Naive thymus-derived CD4-positive, alpha-beta T cell (primary cell): ENCODE measurements at regions not wholly inside any gene's neighbourhood (a gene's known extent, or its start where the extent isn't known, plus 50 kb on each side); places are given as distances from the start of the nearest gene placed in this dataset.

Experiments
- ATAC-seq: fragments of 150-1000 bp; cut with Tn5 transposase; 2 replicates; pipeline ENCODE4 v1.10.0; 2021; ENCODE audit warnings: mild to moderate bottlenecking, moderate library complexity
- CTCF ChIA-PET: fragments of 350-600 bp; sonication (Branson Sonifier 250); formaldehyde crosslinking; loops from one replicate; lab custom pipeline; 2021; ENCODE audit warnings: antibody characterized with exemption; lab: Charles Lee
- POLR2A ChIA-PET: fragments of 350-600 bp; sonication (Branson Sonifier 250); formaldehyde crosslinking; loops from one replicate; lab custom pipeline; 2021; ENCODE audit warnings: antibody characterized with exemption, inconsistent platforms; lab: Charles Lee
- DNase-seq, 9 donors: peaks; one replicate each; pipeline versions ENCODE4 v3.0.0 to v3.0.0-alpha.2; 2020 to 2022; ENCODE audit warnings: mixed read lengths in 1 of 9
- H3K27ac ChIP-seq: one replicate; pipeline ENCODE4 v1.7.0; 2013; ENCODE audit warnings: mild to moderate bottlenecking, low read depth, low read length, moderate library complexity
- H3K27me3 ChIP-seq, 2 donors: one replicate each; pipeline ENCODE4 v1.7.0; 2013; ENCODE audit warnings: low read length in 2 of 2, mild to moderate bottlenecking in 2 of 2, moderate library complexity in 2 of 2; ENCODE audit not compliant: control insufficient read depth in 2 of 2, insufficient read depth in 2 of 2
- H3K36me3 ChIP-seq, 3 experiments: 1 replicate in 2 of 3; 2 replicates in 1 of 3; pipeline ENCODE4 v1.7.0; 2013; ENCODE audit warnings: low read length in 3 of 3, mild to moderate bottlenecking in 3 of 3, moderate library complexity in 1 of 3; ENCODE audit not compliant: insufficient read depth in 3 of 3, control insufficient read depth in 2 of 3
- H3K4me1 ChIP-seq, 2 donors: one replicate each; pipeline ENCODE4 v1.7.0; 2013; ENCODE audit warnings: low read length in 2 of 2, mild to moderate bottlenecking in 2 of 2, moderate library complexity in 1 of 2; ENCODE audit not compliant: control insufficient read depth in 2 of 2, insufficient read depth in 2 of 2
- H3K4me3 ChIP-seq: 2 replicates; pipeline ENCODE4 v1.7.0; 2013; ENCODE audit warnings: mild to moderate bottlenecking, low read length
- H3K9me3 ChIP-seq, 3 experiments: 1 replicate in 2 of 3; 2 replicates in 1 of 3; pipeline ENCODE4 v1.7.0; 2013; ENCODE audit warnings: low read length in 3 of 3; ENCODE audit not compliant: control insufficient read depth in 2 of 3
- H3K27ac Mint-ChIP-seq, 9 donors: one replicate each; pipeline ENCODE4 v1.8.0; 2020 to 2022; ENCODE audit warnings: mixed read lengths in 9 of 9, mild to moderate bottlenecking in 8 of 9, moderate library complexity in 5 of 9, inconsistent platforms in 2 of 9
- H3K27me3 Mint-ChIP-seq, 5 donors: one replicate each; pipeline ENCODE4 v1.8.0; 2021 to 2022; ENCODE audit warnings: mixed read lengths in 5 of 5, mild to moderate bottlenecking in 1 of 5
- H3K36me3 Mint-ChIP-seq, 5 donors: one replicate each; pipeline ENCODE4 v1.8.0; 2020 to 2022; ENCODE audit warnings: mixed read lengths in 5 of 5, mild to moderate bottlenecking in 3 of 5, inconsistent platforms in 1 of 5
- H3K4me1 Mint-ChIP-seq, 7 donors: one replicate each; pipeline ENCODE4 v1.8.0; 2020 to 2022; ENCODE audit warnings: mixed read lengths in 7 of 7, mild to moderate bottlenecking in 3 of 7, inconsistent platforms in 1 of 7
- H3K4me3 Mint-ChIP-seq, 10 donors: one replicate each; pipeline ENCODE4 v1.8.0; 2020 to 2022; ENCODE audit warnings: mild to moderate bottlenecking in 10 of 10, mixed read lengths in 10 of 10, moderate library complexity in 6 of 10, inconsistent platforms in 2 of 10
- H3K9me3 Mint-ChIP-seq, 11 donors: one replicate each; pipeline ENCODE4 v1.8.0; 2020 to 2022; ENCODE audit warnings: mixed read lengths in 11 of 11, mild to moderate bottlenecking in 4 of 11, inconsistent platforms in 1 of 11, moderate library complexity in 1 of 11
- intact Hi-C, 2 donors: fragments of 100-400 bp; cut with micrococcal nuclease; formaldehyde crosslinking; loops; one replicate each; pipeline ENCODE4 v1.15.1; 2023

GRCh38 chr6:12446394-12446793 is 156.2 kb downstream of the EDN1 start:
- no peaks in the 10 kb centered on the region for H3K4me1 ChIP-seq
- intact Hi-C loops: no loop called here
- no peaks in the 10 kb centered on the region for H3K36me3 ChIP-seq
- no peak overlapping the region for H3K4me3 Mint-ChIP-seq
- peaks cover 2 to 37% (median 18%) of the 10 kb centered on the region in 5 donors for H3K27me3 Mint-ChIP-seq
- no peak overlapping the region for H3K27ac Mint-ChIP-seq
- H3K36me3 Mint-ChIP-seq: no peaks in the 10 kb centered on the region
- H3K9me3 ChIP-seq: no peaks in the 10 kb centered on the region
- ATAC-seq (no peak), DNase-seq (no peak)
- no peak overlapping the region for H3K4me3 ChIP-seq
- no peaks in the 10 kb centered on the region for H3K4me1 Mint-ChIP-seq
- H3K27ac ChIP-seq: no peak overlapping the region
- no peaks in the 10 kb centered on the region for H3K27me3 ChIP-seq
- ChIA-PET POLR2A (no interaction called here), CTCF (no interaction called here)
- peaks cover 0 to 6% (median 0%) of the 10 kb centered on the region in 11 donors for H3K9me3 Mint-ChIP-seq

GRCh38 chr6:12449447-12449846 is 159.3 kb downstream of the EDN1 start:
- Histone ChIP-seq H3K4me3 (no peak overlapping the region), H3K9me3 (no peaks in the 10 kb centered on the region), H3K27ac (no peak overlapping the region), H3K27me3 (no peaks in the 10 kb centered on the region), H3K4me1 (no peaks in the 10 kb centered on the region), H3K36me3 (no peaks in the 10 kb centered on the region)
- Mint-ChIP-seq H3K36me3 (no peaks in the 10 kb centered on the region), H3K27ac (no peak overlapping the region), H3K4me1 (no peaks in the 10 kb centered on the region), H3K9me3 (peaks cover 5 to 29% (median 14%) of the 10 kb centered on the region in 11 donors), H3K4me3 (no peak overlapping the region), H3K27me3 (peaks cover 2 to 35% (median 15%) of the 10 kb centered on the region in 5 donors)
- ATAC-seq (no peak), DNase-seq (no peak)
- CTCF ChIA-PET: no interaction called here
- intact Hi-C loops: no loop called here
- POLR2A ChIA-PET: no interaction called here

- ATAC-seq (no peak), DNase-seq (no peak)
- CTCF ChIA-PET: no interaction called here
- Mint-ChIP-seq H3K4me1 (no peaks in the 10 kb centered on the region), H3K36me3 (no peaks in the 10 kb centered on the region), H3K4me3 (no peak overlapping the region), H3K27ac (no peak overlapping the region), H3K9me3 (peaks cover 9 to 33% (median 18%) of the 10 kb centered on the region in 11 donors), H3K27me3 (peaks cover 2 to 27% (median 9%) of the 10 kb centered on the region in 5 donors)
- intact Hi-C loops: no loop called here
- H3K9me3 ChIP-seq: no peaks in the 10 kb centered on the region
- no peaks in the 10 kb centered on the region for H3K27me3 ChIP-seq
- no peak overlapping the region for H3K4me3 ChIP-seq
- POLR2A ChIA-PET: no interaction called here
- no peaks in the 10 kb centered on the region for H3K4me1 ChIP-seq
- no peak overlapping the region for H3K27ac ChIP-seq
- H3K36me3 ChIP-seq: no peaks in the 10 kb centered on the region
These were observed 160.3 kb downstream of the EDN1 start for GRCh38 chr6:12450467-12450866.

- Histone ChIP-seq H3K4me1 (no peaks in the 10 kb centered on the region), H3K36me3 (no peaks in the 10 kb centered on the region), H3K9me3 (no peaks in the 10 kb centered on the region), H3K27me3 (no peaks in the 10 kb centered on the region), H3K4me3 (no peak overlapping the region), H3K27ac (no peak overlapping the region)
- Mint-ChIP-seq H3K4me3 (no peak overlapping the region), H3K27me3 (peaks cover 3 to 23% (median 12%) of the 10 kb centered on the region in 5 donors), H3K4me1 (no peaks in the 10 kb centered on the region), H3K27ac (no peak overlapping the region), H3K9me3 (peaks cover 9 to 30% (median 18%) of the 10 kb centered on the region in 11 donors), H3K36me3 (no peaks in the 10 kb centered on the region)
- CTCF ChIA-PET: no interaction called here
- POLR2A ChIA-PET: no interaction called here
- no peak for ATAC-seq
- intact Hi-C loops: no loop called here
- no peak for DNase-seq
These were observed 166.2 kb downstream of the EDN1 start for GRCh38 chr6:12456343-12456742.

- Mint-ChIP-seq H3K27ac (no peak overlapping the region), H3K4me1 (no peaks in the 10 kb centered on the region), H3K4me3 (no peak overlapping the region), H3K36me3 (no peaks in the 10 kb centered on the region), H3K27me3 (peaks cover 3 to 16% (median 12%) of the 10 kb centered on the region in 5 donors), H3K9me3 (peaks cover 9 to 23% (median 16%) of the 10 kb centered on the region in 11 donors)
- H3K4me1 ChIP-seq: no peaks in the 10 kb centered on the region
- intact Hi-C loops: no loop called here
- no peaks in the 10 kb centered on the region for H3K36me3 ChIP-seq
- ATAC-seq (no peak), DNase-seq (no peak)
- H3K27me3 ChIP-seq: no peaks in the 10 kb centered on the region
- H3K9me3 ChIP-seq: no peaks in the 10 kb centered on the region
- POLR2A ChIA-PET: no interaction called here
- no peak overlapping the region for H3K27ac ChIP-seq
- H3K4me3 ChIP-seq: no peak overlapping the region
- CTCF ChIA-PET: no interaction called here
These were observed 166.9 kb downstream of the EDN1 start for GRCh38 chr6:12457094-12457493.

GRCh38 chr6:12458558-12458957 is 168.4 kb downstream of the EDN1 start:
- Mint-ChIP-seq H3K9me3 (peaks cover 3 to 13% (median 8%) of the 10 kb centered on the region in 11 donors), H3K4me3 (no peak overlapping the region), H3K4me1 (no peaks in the 10 kb centered on the region), H3K36me3 (no peaks in the 10 kb centered on the region), H3K27ac (no peak overlapping the region), H3K27me3 (peaks cover 3 to 16% (median 12%) of the 10 kb centered on the region in 5 donors)
- Histone ChIP-seq H3K4me1 (no peaks in the 10 kb centered on the region), H3K27me3 (no peaks in the 10 kb centered on the region), H3K36me3 (no peaks in the 10 kb centered on the region), H3K4me3 (no peak overlapping the region), H3K9me3 (no peaks in the 10 kb centered on the region), H3K27ac (no peak overlapping the region)
- intact Hi-C loops: no loop called here
- ATAC-seq: no peak
- CTCF ChIA-PET: no interaction called here
- DNase-seq: no peak
- POLR2A ChIA-PET: no interaction called here

GRCh38 chr6:12459945-12460661 is 169.9 kb downstream of the EDN1 start:
- DNase-seq (no peak), ATAC-seq (no peak)
- CTCF ChIA-PET: no interaction called here
- Histone ChIP-seq H3K27me3 (no peaks in the 10 kb centered on the region), H3K4me3 (no peak overlapping the region), H3K36me3 (no peaks in the 10 kb centered on the region), H3K9me3 (no peaks in the 10 kb centered on the region), H3K27ac (no peak overlapping the region), H3K4me1 (no peaks in the 10 kb centered on the region)
- H3K27ac Mint-ChIP-seq: no peak overlapping the region
- peaks cover 0 to 8% (median 0%) of the 10 kb centered on the region in 11 donors for H3K9me3 Mint-ChIP-seq
- intact Hi-C loops: no loop called here
- no peaks in the 10 kb centered on the region for H3K4me1 Mint-ChIP-seq
- peaks cover 3 to 22% (median 17%) of the 10 kb centered on the region in 5 donors for H3K27me3 Mint-ChIP-seq
- H3K4me3 Mint-ChIP-seq: no peak overlapping the region
- POLR2A ChIA-PET: no interaction called here
- H3K36me3 Mint-ChIP-seq: no peaks in the 10 kb centered on the region
